HepG2 (cell line): ENCODE measurements at regions not wholly inside any gene's neighbourhood (a gene's known extent, or its start where the extent isn't known, plus 50 kb on each side); places are given as distances from the start of the nearest gene placed in this dataset.

Source experiments
- ATAC-seq: fragments of 200-7000 bp; cut with Tn5 transposase; 3 replicates; pipeline ENCODE4 v1.9.1; 2020; ENCODE audit warnings: mild to moderate bottlenecking, moderate library complexity
- BruUV-seq: library from RNA; stranded (reverse); fragments of 400-500 nt; replicated peaks from 2 replicates; lab custom pipeline; 2021; lab: Mats Ljungman, UMichigan
- CTCF ChIA-PET: fragments of 300-600 bp; formaldehyde crosslinking; extraction: SDS; loops from one replicate; lab custom pipeline; 2021; ENCODE audit warnings: low total read pairs, inconsistent platforms, low intra/inter-chr PET ratio; lab: Yijun Ruan, JAX
- POLR2A ChIA-PET: fragments of 350-600 bp; sonication (Branson Sonifier 250); formaldehyde crosslinking; loops from one replicate; lab custom pipeline; 2020; ENCODE audit warnings: antibody characterized with exemption, inconsistent platforms; lab: Yijun Ruan, JAX
- DNase-seq: peaks from one replicate; pipeline ENCODE4 v3.0.0-alpha.2; 2015; ENCODE audit warnings: low spot score
- FAIRE-seq: peaks from 3 replicates; lab custom pipeline; 2011; peaks lifted over from hg19 to GRCh38; lab: Jason Lieb, UNC
- H2AFZ ChIP-seq: one replicate; pipeline ENCODE4 v1.6.1; 2011; ENCODE audit warnings: low read length, inconsistent platforms
- H3K27ac ChIP-seq: fragments of 300-600 bp; 3 replicates; pipeline ENCODE4 v1.8.0; 2011; ENCODE audit warnings: mixed run types, mild to moderate bottlenecking, mixed read lengths, low read length, inconsistent platforms; ENCODE audit not compliant: insufficient read depth; ENCODE audit errors: extremely low read length
- H3K27me3 ChIP-seq, 2 experiments: fragments of 200-600 bp in 1 of 2; 2 replicates in 1 of 2; 3 replicates in 1 of 2; pipeline versions ENCODE4 v1.6.0 to v1.8.0; 2011; ENCODE audit warnings: low read length in 2 of 2, mild to moderate bottlenecking in 2 of 2, moderate library complexity in 2 of 2, inconsistent platforms in 1 of 2; ENCODE audit not compliant: insufficient read depth in 2 of 2, control insufficient read depth in 1 of 2
- H3K36me3 ChIP-seq, 2 experiments: fragments of 200-600 bp in 1 of 2; replicated peaks in 1 of 2; 2 replicates in 1 of 2; 3 replicates in 1 of 2; pipeline versions ENCODE4 v1.5.1 to v1.8.0; 2011; ENCODE audit warnings: low read length in 2 of 2, inconsistent platforms in 1 of 2; ENCODE audit not compliant: insufficient read depth in 2 of 2, control insufficient read depth in 1 of 2
- H3K4me1 ChIP-seq: 2 replicates; pipeline ENCODE4 v1.5.1; 2012; ENCODE audit warnings: low read length, inconsistent platforms; ENCODE audit not compliant: insufficient read depth
- H3K4me2 ChIP-seq: 2 replicates; pipeline ENCODE4 v1.6.0; 2011; ENCODE audit warnings: low read depth, low read length, inconsistent platforms
- H3K4me3 ChIP-seq, 3 experiments: fragments of 200-600 bp in 1 of 3; sonication (generic), shearing (Covaris generic) in 1 of 3; replicated peaks in 1 of 3; 2 replicates each; pipeline ENCODE4 v1.5.1; 2011 to 2016; ENCODE audit warnings: low read length in 3 of 3, inconsistent platforms in 2 of 3, low read depth in 2 of 3, mild to moderate bottlenecking in 2 of 3, control low read depth in 1 of 3, mixed read lengths in 1 of 3; ENCODE audit not compliant: insufficient read depth in 1 of 3
- H3K79me2 ChIP-seq: one replicate; pipeline ENCODE4 v1.6.1; 2011; ENCODE audit warnings: low read length, inconsistent platforms; ENCODE audit not compliant: insufficient read depth
- H3K9ac ChIP-seq: 2 replicates; pipeline ENCODE4 v1.6.0; 2011; ENCODE audit warnings: mild to moderate bottlenecking, low read depth, low read length, inconsistent platforms; ENCODE audit not compliant: insufficient read depth
- H3K9me3 ChIP-seq: 2 replicates; pipeline ENCODE4 v1.5.1; 2012; ENCODE audit warnings: mild to moderate bottlenecking, low read length
- H4K20me1 ChIP-seq: 2 replicates; pipeline ENCODE4 v1.6.0; 2011; ENCODE audit warnings: inconsistent platforms, mild to moderate bottlenecking, low read length, moderate library complexity; ENCODE audit not compliant: insufficient read depth
- GATAD1 ChIP-seq: IDR thresholded peaks from 2 replicates; pipeline ENCODE4 v1.6.1; 2016; ENCODE audit warnings: missing genetic modification reagents, missing compliant biosample characterization
- NR2F2 ChIP-seq: IDR thresholded peaks from 2 replicates; pipeline ENCODE4 v1.6.1; 2012; ENCODE audit warnings: low read depth, inconsistent platforms, borderline replicate concordance
- SRSF4 ChIP-seq: fragments of 200-400 bp; formaldehyde crosslinking; IDR thresholded peaks from one replicate; pipeline ENCODE4 v1.6.1; 2018; ENCODE audit warnings: mild to moderate bottlenecking, low read depth, low read length, moderate library complexity; ENCODE audit not compliant: poor library complexity, severe bottlenecking
- ZBTB38 ChIP-seq: sonication (generic); formaldehyde crosslinking; IDR thresholded peaks from 2 replicates; pipeline ENCODE4 v1.5.1; 2020; ENCODE audit warnings: mild to moderate bottlenecking, missing genetic modification reagents
- ZC3H4 ChIP-seq: sonication (generic); formaldehyde crosslinking; IDR thresholded peaks from 2 replicates; pipeline ENCODE4 v1.4.0; 2020; ENCODE audit warnings: missing genetic modification reagents, borderline replicate concordance
- ZNF24 ChIP-seq: fragments of 450-650 bp; IDR thresholded peaks from 2 replicates; pipeline ENCODE4 v1.6.1; 2017; ENCODE audit warnings: antibody characterized with exemption, mild to moderate bottlenecking
- ZNF343 ChIP-seq: sonication (generic); formaldehyde crosslinking; IDR thresholded peaks from 2 replicates; pipeline ENCODE4 v1.4.0; 2020; ENCODE audit warnings: mild to moderate bottlenecking, missing genetic modification reagents
- ZNF431 ChIP-seq: sonication (generic); formaldehyde crosslinking; IDR thresholded peaks from 2 replicates; pipeline ENCODE4 v1.9.0; 2022; ENCODE audit warnings: missing genetic modification reagents, low read depth, mild to moderate bottlenecking, borderline replicate concordance
- ZNF605 ChIP-seq: sonication (generic); formaldehyde crosslinking; IDR thresholded peaks from 2 replicates; pipeline ENCODE4 v1.8.0; 2022; ENCODE audit warnings: mild to moderate bottlenecking, missing genetic modification reagents
- WGBS: methylation state at CpG from one replicate; pipeline ENCODE4 v1.1.6; 2017; ENCODE audit warnings: low lambda C conversion rate; 5-methylcytosine and 5-hydroxymethylcytosine counted together
- in situ Hi-C: cut with HindIII; loops from 2 replicates; pipeline ENCODE4 v1.10.0; 2017; ENCODE audit warnings: low pct_unique_long_range_greater_than_20kb; ENCODE audit not compliant: extremely low pct_ligation_motif_present
- intact Hi-C: fragments of 100-400 bp; cut with micrococcal nuclease; formaldehyde crosslinking; loops from one replicate; pipeline ENCODE4 v1.10.0; 2022; ENCODE audit not compliant: unreplicated experiment
- TF ChIP-seq, protein P1 (sequence below): sonication (generic); formaldehyde crosslinking; IDR thresholded peaks from 2 replicates; pipeline ENCODE4 v1.8.0; 2022; ENCODE audit warnings: low read depth, missing genetic modification reagents

DNA sequence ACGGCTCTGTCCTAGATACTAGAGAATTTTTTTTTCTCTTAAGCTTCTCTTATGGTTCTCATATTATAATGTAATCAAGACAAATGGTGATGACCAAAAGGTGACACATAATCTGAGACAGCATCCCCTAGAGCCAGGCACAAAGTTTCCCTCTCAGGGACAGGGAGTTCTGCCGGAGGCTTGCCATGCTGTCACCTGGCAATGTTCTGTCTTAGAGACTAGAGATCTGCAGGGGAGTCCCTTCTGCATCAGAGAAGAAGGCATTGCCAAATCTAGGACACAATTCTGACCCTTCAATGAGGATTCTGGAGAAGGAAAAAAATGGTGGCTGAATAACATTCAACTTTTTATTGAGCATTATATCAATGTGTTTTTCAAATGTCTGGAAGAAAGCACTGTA is 261.2 kb upstream of the TRPC7 start:
- no TSS peak for BruUV-seq
- no peak overlapping the region for H2AFZ ChIP-seq
- H3K9ac ChIP-seq: no peak overlapping the region
- DNase-seq (no peak), FAIRE-seq (no peak)
- H3K9me3 ChIP-seq: no peaks in the 10 kb centered on the region
- H3K4me3 ChIP-seq: no peak overlapping the region
- 22% methylated on average over 2 of the region's 2 CpGs for WGBS
- TF ChIP-seq ZBTB38 (CRISPR knock-in tag) (no peak), GATAD1 (CRISPR knock-in tag) (no peak), NR2F2 (no peak), ZNF605 (no peak), SRSF4 (no peak), ZC3H4 (CRISPR knock-in tag) (no peak), ZNF431 (CRISPR knock-in tag) (no peak), ZNF24 (no peak), ZNF343 (CRISPR knock-in tag) (no peak)
- TF ChIP-seq, protein P1, sequence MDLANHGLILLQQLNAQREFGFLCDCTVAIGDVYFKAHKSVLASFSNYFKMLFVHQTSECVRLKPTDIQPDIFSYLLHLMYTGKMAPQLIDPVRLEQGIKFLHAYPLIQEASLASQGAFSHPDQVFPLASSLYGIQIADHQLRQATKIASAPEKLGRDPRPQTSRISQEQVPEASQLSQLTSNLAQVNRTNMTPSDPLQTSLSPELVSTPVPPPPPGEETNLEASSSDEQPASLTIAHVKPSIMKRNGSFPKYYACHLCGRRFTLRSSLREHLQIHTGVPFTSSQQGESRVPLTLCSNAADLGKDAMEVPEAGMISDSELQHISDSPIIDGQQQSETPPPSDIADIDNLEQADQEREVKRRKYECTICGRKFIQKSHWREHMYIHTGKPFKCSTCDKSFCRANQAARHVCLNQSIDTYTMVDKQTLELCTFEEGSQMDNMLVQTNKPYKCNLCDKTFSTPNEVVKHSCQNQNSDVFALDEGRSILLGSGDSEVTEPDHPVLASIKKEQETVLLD (CRISPR knock-in tag): no peak
- TF ChIP-seq, all 625 proteins: peak for 0
- Histone ChIP-seq H3K79me2 (no peaks in the 10 kb centered on the region), H3K36me3 (no peaks in the 10 kb centered on the region), H3K4me2 (no peak overlapping the region), H3K4me1 (no peaks in the 10 kb centered on the region), H3K27me3 (no peaks in the 10 kb centered on the region), H4K20me1 (no peaks in the 10 kb centered on the region), H3K27ac (no peak overlapping the region)
- intact Hi-C loops (no loop called here), in situ Hi-C loops (no loop called here)
- ChIA-PET CTCF (no interaction called here), POLR2A (no interaction called here)
- no peak for ATAC-seq
